AG09309 (cell line): ENCODE measurements at regions not wholly inside any gene's neighbourhood (a gene's known extent, or its start where the extent isn't known, plus 50 kb on each side); places are given as distances from the start of the nearest gene placed in this dataset.
A peak's percentile ranks its signal among the peaks of the same experiment; 100 is the strongest.

Experiments used
- DNase-seq: peaks from one replicate; pipeline ENCODE4 v3.0.0-alpha.2; 2010; ENCODE audit warnings: low read depth
- H3K4me3 ChIP-seq: 2 replicates; pipeline ENCODE4 v1.5.1; 2011; ENCODE audit warnings: mild to moderate bottlenecking, low read depth, low read length, moderate library complexity; ENCODE audit not compliant: control insufficient read depth
- CTCF ChIP-seq: IDR thresholded peaks from 2 replicates; pipeline ENCODE4 v1.5.1; 2011; ENCODE audit warnings: mild to moderate bottlenecking, low read depth, low read length, inconsistent platforms; ENCODE audit not compliant: insufficient read depth, control insufficient read depth; ENCODE audit errors: missing control alignments

DNA sequence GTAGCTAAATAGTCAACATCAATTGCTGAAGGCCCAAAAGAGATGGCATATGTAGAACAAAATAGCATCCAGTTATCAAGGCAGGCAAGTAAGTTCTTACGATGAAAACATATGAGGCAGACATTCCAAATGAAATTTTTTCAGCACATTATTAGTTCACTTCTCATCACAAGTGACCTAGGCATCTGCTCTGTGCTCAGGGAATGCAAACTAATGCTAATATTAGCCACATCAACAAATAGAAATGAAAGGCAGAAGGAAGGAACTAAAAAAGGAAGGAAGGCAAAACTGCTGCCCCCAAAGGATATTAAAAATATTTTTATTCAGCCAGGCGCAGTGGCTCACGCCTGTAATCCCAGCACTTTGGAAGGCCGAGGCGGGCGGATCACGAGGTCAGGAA lies 51.2 kb upstream of the ROCK1 start:
- DNase-seq, result no peak
- TF ChIP-seq CTCF, result no peak
- no peak overlapping the region for H3K4me3 ChIP-seq

- peak; percentile 86 for DNase-seq
- H3K4me3 ChIP-seq, result no peak overlapping the region
- no peak for TF ChIP-seq CTCF
Observed at GRCh38 chr18:21163647-21164547, 52.3 kb upstream of the ROCK1 start.

- no peak for DNase-seq
- no peak for TF ChIP-seq CTCF
- H3K4me3 ChIP-seq, result no peak overlapping the region
Observed at GRCh38 chr18:21164548-21165095, 53.0 kb upstream of the ROCK1 start.

- TF ChIP-seq CTCF, result no peak
- no peak for DNase-seq
Observed at GRCh38 chr18:21167641-21168377, 56.2 kb upstream of the ROCK1 start.

GRCh38 chr18:21168880-21169279 lies 57.3 kb upstream of the ROCK1 start:
- no peak for TF ChIP-seq CTCF
- no peak overlapping the region for H3K4me3 ChIP-seq
- no peak for DNase-seq

More at GRCh38 chr18:21167641-21168377, 56.2 kb upstream of the ROCK1 start:
- no peak overlapping the region for H3K4me3 ChIP-seq

DNA sequence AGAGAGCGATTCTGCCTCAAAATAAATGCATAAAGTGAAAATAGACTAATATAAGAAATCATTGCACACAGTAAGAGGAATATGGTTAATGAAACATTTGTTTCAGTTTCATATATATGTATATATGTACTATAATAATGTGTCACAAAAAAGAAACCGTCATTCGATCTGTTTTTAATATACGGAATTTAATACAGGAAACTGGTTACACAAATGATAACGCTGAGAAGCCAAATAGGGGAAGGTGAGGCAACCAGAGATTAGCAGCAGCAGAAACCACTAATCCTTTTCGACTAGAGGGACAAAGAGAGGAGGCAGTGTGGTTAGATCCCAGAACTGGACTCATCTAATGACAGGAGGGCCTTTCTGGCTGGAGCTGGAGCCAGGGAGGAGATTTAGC lies 64.2 kb upstream of the GREB1L start:
- no peak for TF ChIP-seq CTCF
- no peak for DNase-seq
- no peak overlapping the region for H3K4me3 ChIP-seq
